ENCODE measurements at regions not wholly inside any gene's neighbourhood (a gene's known extent, or its start where the extent isn't known, plus 50 kb on each side); places are given as distances from the start of the nearest gene placed in this dataset.

DNA sequence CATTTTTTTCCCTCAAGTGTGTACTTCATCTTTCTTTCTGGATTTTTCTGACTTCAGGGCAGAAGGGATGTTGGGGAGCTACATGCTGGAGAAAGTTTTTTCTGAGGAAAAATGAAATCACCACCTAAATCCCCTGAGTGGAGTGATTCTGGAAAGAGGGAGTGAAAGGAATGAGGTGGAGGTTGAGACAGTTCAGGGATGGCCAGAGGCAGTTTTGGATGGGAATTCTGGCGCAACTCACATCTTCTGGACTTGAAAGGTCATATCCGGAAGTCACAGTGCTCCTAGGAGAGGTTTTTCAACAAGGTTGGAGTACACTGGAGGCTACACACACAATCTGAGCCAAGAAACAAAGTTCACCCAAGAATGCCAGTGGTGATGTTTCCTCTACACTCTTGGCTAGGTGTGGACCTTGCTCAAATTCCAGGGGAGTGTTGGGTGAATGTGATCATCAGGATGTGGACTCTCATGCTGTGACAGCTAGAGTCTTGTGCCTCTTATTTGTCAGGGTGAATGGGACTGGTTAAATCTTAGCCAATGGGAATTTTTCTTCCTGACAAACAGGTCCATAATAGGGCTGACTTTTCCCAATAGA lies 161.5 kb downstream of the HLX start:
- TF ChIP-seq, protein P1, sequence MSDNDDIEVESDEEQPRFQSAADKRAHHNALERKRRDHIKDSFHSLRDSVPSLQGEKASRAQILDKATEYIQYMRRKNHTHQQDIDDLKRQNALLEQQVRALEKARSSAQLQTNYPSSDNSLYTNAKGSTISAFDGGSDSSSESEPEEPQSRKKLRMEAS (IDR thresholded peaks at IDR 0.05; ENCODE audit: insufficient read depth, insufficient read length): no peak
- TF ChIP-seq, protein P2, sequence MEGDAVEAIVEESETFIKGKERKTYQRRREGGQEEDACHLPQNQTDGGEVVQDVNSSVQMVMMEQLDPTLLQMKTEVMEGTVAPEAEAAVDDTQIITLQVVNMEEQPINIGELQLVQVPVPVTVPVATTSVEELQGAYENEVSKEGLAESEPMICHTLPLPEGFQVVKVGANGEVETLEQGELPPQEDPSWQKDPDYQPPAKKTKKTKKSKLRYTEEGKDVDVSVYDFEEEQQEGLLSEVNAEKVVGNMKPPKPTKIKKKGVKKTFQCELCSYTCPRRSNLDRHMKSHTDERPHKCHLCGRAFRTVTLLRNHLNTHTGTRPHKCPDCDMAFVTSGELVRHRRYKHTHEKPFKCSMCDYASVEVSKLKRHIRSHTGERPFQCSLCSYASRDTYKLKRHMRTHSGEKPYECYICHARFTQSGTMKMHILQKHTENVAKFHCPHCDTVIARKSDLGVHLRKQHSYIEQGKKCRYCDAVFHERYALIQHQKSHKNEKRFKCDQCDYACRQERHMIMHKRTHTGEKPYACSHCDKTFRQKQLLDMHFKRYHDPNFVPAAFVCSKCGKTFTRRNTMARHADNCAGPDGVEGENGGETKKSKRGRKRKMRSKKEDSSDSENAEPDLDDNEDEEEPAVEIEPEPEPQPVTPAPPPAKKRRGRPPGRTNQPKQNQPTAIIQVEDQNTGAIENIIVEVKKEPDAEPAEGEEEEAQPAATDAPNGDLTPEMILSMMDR (IDR thresholded peaks at IDR 0.05; ENCODE audit: extremely low read depth in 1 of 2, insufficient read depth in 1 of 2, low read depth in 1 of 2, low read length in 2 of 2): no peak
- TF ChIP-seq EZH2 (IDR thresholded peaks at IDR 0.05; ENCODE audit: borderline replicate concordance, low read depth, low read length, severe bottlenecking) (no peak), POLR2A (IDR thresholded peaks at IDR 0.05; ENCODE audit: low read depth, low read length) (no peak), POLR2AphosphoS5 (IDR thresholded peaks at IDR 0.05; ENCODE audit: insufficient read depth, low read depth, low read length) (no peak), GATA2 (IDR thresholded peaks at IDR 0.05; ENCODE audit: insufficient read depth, insufficient read length, low read depth, low read length) (no peak), FOS (IDR thresholded peaks at IDR 0.05; ENCODE audit: borderline replicate concordance, insufficient read depth, low read length) (no peak), MYC (IDR thresholded peaks at IDR 0.05; ENCODE audit: low read depth, low read length) (no peak)
